ENCODE measurements at regions not wholly inside any gene's neighbourhood (a gene's known extent, or its start where the extent isn't known, plus 50 kb on each side); places are given as distances from the start of the nearest gene placed in this dataset.

- Histone ChIP-seq H3K27ac (no peak overlapping the region), H3K9me3 (no peaks in the 10 kb centered on the region), H3K4me3 (no peak overlapping the region), H3K4me1 (no peaks in the 10 kb centered on the region), H3K36me3 (no peaks in the 10 kb centered on the region), H3K27me3 (no peaks in the 10 kb centered on the region)
- 70 to 89% methylated on average over 4 of the region's 4 CpGs for WGBS, 2 donors
- ATAC-seq: no peak
- TF ChIP-seq, protein P1, sequence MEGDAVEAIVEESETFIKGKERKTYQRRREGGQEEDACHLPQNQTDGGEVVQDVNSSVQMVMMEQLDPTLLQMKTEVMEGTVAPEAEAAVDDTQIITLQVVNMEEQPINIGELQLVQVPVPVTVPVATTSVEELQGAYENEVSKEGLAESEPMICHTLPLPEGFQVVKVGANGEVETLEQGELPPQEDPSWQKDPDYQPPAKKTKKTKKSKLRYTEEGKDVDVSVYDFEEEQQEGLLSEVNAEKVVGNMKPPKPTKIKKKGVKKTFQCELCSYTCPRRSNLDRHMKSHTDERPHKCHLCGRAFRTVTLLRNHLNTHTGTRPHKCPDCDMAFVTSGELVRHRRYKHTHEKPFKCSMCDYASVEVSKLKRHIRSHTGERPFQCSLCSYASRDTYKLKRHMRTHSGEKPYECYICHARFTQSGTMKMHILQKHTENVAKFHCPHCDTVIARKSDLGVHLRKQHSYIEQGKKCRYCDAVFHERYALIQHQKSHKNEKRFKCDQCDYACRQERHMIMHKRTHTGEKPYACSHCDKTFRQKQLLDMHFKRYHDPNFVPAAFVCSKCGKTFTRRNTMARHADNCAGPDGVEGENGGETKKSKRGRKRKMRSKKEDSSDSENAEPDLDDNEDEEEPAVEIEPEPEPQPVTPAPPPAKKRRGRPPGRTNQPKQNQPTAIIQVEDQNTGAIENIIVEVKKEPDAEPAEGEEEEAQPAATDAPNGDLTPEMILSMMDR (IDR thresholded peaks at IDR 0.05): no peak
- no peak for DNase-seq
- intact Hi-C loops (cut with DNase I): no loop called here
These were observed 406.7 kb upstream of the DDX18 start for GRCh38 chr2:117407746-117408145.

- no peak for DNase-seq
- intact Hi-C loops (cut with DNase I): no loop called here
- H3K4me3 ChIP-seq: no peak overlapping the region
- H3K36me3 ChIP-seq: no peaks in the 10 kb centered on the region
- H3K27ac ChIP-seq: no peak overlapping the region
- no peaks in the 10 kb centered on the region for H3K4me1 ChIP-seq
- WGBS, 2 donors: 80 to 83% methylated on average over 4 of the region's 4 CpGs
- no peak for ATAC-seq
- TF ChIP-seq, protein P1 (IDR thresholded peaks at IDR 0.05): no peak
- H3K27me3 ChIP-seq: no peaks in the 10 kb centered on the region
- peaks cover 0 to 2% (median 0%) of the 10 kb centered on the region in 11 donors for H3K9me3 ChIP-seq
These were observed 405.0 kb upstream of the DDX18 start for GRCh38 chr2:117409443-117409842.

- H3K4me3 ChIP-seq: no peak overlapping the region
- no peaks in the 10 kb centered on the region for H3K36me3 ChIP-seq
- H3K27ac ChIP-seq: no peak overlapping the region
- TF ChIP-seq, protein P1 (IDR thresholded peaks at IDR 0.05): no peak
- DNase-seq (no peak), ATAC-seq (no peak)
- WGBS, 2 donors: 49 to 55% methylated on average over 4 of the region's 4 CpGs
- intact Hi-C loops (cut with DNase I): no loop called here
- no peaks in the 10 kb centered on the region for H3K27me3 ChIP-seq
- H3K4me1 ChIP-seq: no peaks in the 10 kb centered on the region
- H3K9me3 ChIP-seq: peaks cover 0 to 14% (median 0%) of the 10 kb centered on the region in 11 donors
These were observed 402.5 kb upstream of the DDX18 start for GRCh38 chr2:117411983-117412382.

GRCh38 chr2:117432746-117433145, 381.7 kb upstream of the DDX18 start:
- TF ChIP-seq, protein P1 (IDR thresholded peaks at IDR 0.05): no peak
- intact Hi-C loops (cut with DNase I): no loop called here

More at GRCh38 chr2:117432746-117433145, 381.7 kb upstream of the DDX18 start:
- Histone ChIP-seq H3K27ac (no peak overlapping the region), H3K36me3 (no peaks in the 10 kb centered on the region), H3K4me3 (no peak overlapping the region), H3K9me3 (no peaks in the 10 kb centered on the region), H3K4me1 (no peaks in the 10 kb centered on the region), H3K27me3 (no peaks in the 10 kb centered on the region)
- DNase-seq: no peak
- no peak for ATAC-seq
- 79 to 85% methylated on average over 4 of the region's 4 CpGs for WGBS, 2 donors

All from heart right ventricle (tissue), 16 donors.